Neural progenitor cell (in vitro differentiated cells): ENCODE measurements at regions not wholly inside any gene's neighbourhood (a gene's known extent, or its start where the extent isn't known, plus 50 kb on each side); places are given as distances from the start of the nearest gene placed in this dataset.

ENCODE experiments used
- EZH2 ChIP-seq: fragments of 200-600 bp; sonication (generic); IDR thresholded peaks from 2 replicates; pipeline ENCODE4 v1.6.1; 2017; ENCODE audit warnings: antibody characterized with exemption, mild to moderate bottlenecking, moderate library complexity
- EZH2phosphoT487 ChIP-seq: fragments of 200-600 bp; sonication (generic); IDR thresholded peaks from 2 replicates; pipeline ENCODE4 v1.6.1; 2017; ENCODE audit warnings: antibody characterized with exemption
- TF ChIP-seq, protein P1 (sequence below): fragments of 200-600 bp; sonication (generic); IDR thresholded peaks from 2 replicates; pipeline ENCODE4 v1.5.1; 2017; ENCODE audit warnings: antibody characterized with exemption, mild to moderate bottlenecking

- TF ChIP-seq, protein P1, sequence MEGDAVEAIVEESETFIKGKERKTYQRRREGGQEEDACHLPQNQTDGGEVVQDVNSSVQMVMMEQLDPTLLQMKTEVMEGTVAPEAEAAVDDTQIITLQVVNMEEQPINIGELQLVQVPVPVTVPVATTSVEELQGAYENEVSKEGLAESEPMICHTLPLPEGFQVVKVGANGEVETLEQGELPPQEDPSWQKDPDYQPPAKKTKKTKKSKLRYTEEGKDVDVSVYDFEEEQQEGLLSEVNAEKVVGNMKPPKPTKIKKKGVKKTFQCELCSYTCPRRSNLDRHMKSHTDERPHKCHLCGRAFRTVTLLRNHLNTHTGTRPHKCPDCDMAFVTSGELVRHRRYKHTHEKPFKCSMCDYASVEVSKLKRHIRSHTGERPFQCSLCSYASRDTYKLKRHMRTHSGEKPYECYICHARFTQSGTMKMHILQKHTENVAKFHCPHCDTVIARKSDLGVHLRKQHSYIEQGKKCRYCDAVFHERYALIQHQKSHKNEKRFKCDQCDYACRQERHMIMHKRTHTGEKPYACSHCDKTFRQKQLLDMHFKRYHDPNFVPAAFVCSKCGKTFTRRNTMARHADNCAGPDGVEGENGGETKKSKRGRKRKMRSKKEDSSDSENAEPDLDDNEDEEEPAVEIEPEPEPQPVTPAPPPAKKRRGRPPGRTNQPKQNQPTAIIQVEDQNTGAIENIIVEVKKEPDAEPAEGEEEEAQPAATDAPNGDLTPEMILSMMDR, result no peak
- TF ChIP-seq EZH2, result no peak
- no peak for TF ChIP-seq EZH2phosphoT487
Measured at GRCh38 chr12:90100579-90100978, 391.9 kb upstream of the ATP2B1 start.
